COLO668 (cell line): ENCODE measurements at regions not wholly inside any gene's neighbourhood (a gene's known extent, or its start where the extent isn't known, plus 50 kb on each side); places are given as distances from the start of the nearest gene placed in this dataset.
"Not testable (repeated sequence)": the region's sequence is repeated elsewhere in the genome, so short reads cannot be mapped to it uniquely, and the experiment has no call there.

Source experiments
- DNase-seq: peaks from one replicate; lab custom pipeline; 2025; ENCODE audit not compliant: unreplicated experiment; lab: John Stamatoyannopoulos, UW

- peak; percentile 6 for DNase-seq
Observed at GRCh38 chr2:131425231-131425941, 50.5 kb upstream of the TUBA3D start.

GRCh38 chr2:131424605-131425114 lies 51.3 kb upstream of the TUBA3D start:
- DNase-seq: not testable (repeated sequence)

- DNase-seq: not testable (repeated sequence)
Observed at GRCh38 chr2:131420751-131421150, 55.2 kb upstream of the TUBA3D start.

- no peak for DNase-seq
Observed at GRCh38 chr2:131419441-131419840, 55.5 kb upstream of the RAB6D start.

GRCh38 chr2:131418625-131419024 lies 54.7 kb upstream of the RAB6D start:
- DNase-seq: no peak

GRCh38 chr2:131417886-131418285 lies 53.9 kb upstream of the RAB6D start:
- DNase-seq: no peak

GRCh38 chr2:131413785-131414184 lies 49.8 kb upstream of the RAB6D start:
- DNase-seq: no peak
